OCI-M2 (cell line): ENCODE measurements at regions not wholly inside any gene's neighbourhood (a gene's known extent, or its start where the extent isn't known, plus 50 kb on each side); places are given as distances from the start of the nearest gene placed in this dataset.

Source experiments
- DNase-seq: peaks from one replicate; lab custom pipeline; 2025; ENCODE audit not compliant: unreplicated experiment; lab: John Stamatoyannopoulos, UW

DNA sequence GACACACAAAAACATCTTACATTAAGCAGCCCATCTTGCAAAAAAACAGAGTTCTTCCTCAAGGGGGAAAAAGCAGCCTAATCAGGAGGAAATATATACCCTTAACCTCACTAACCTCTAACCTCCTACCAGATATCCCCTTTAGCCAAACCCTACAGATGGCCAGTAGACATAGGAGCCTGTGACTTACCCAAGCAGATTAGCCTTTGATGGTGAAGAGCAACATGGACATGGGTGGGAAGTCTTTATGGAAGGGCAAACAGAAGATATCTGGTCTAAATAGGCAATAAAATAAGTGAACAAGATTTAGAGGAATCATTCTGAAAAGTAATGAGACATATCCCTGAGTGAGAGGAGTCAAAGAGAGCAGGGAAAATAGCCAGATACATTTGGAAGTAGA lies 119.4 kb upstream of the ARPP21 start:
- no peak for DNase-seq

DNA sequence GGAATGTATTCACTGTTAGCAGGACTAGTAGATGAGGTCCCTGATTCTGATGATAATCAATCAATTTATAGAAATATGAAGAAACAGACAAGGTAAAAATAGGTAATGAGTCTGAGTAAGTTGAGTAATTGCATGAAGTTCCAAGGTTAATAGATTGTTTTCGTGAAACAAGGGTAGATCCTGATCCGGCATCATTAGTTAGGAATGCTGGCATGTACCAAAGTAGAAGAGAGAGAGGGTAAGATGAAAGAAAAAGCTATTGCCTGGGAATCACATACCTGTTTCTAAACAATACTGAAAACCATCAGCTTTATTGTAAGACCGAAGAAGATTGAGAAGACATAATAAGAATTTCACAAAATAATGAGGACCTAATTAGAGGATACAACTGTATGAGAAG lies 118.1 kb upstream of the ARPP21 start:
- DNase-seq: no peak

DNA sequence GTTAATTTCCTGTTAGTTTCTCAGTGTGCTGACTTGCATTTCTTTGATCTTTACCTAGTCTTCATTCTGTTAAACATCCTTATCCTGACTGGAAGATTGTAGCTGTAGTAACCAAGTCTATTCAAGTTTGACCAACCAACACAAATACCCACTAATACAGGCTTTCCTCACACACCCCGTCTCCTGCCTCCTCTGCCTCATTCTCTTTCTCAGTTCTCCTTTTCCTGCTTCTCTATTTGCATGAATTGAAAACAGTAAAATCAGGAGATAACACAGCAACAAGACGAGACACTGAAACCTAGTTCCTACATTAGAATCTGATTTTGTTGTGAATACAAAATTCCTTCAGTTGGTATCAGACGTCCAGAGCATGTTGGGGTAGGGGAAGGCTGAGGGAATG lies 116.9 kb upstream of the ARPP21 start:
- no peak for DNase-seq

DNA sequence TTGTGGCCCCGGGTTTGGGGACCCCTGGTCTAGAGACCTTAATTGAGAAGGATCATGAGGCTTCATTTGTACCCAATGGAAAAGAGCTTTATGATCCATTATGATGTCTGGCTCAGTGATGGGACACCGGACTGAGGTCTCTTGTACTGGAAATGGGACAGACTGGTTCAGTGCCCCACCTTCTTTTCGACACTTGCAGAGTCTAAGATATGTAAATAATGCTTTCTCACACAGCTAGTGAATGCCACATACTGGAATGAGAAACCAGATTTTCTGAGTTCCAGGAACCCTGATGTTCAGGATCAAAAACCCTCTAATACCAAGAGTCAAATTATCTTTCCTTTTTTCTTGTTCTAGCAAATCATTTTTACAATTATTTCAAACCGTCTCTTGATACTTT lies 116.3 kb upstream of the ARPP21 start:
- DNase-seq: no peak

DNA sequence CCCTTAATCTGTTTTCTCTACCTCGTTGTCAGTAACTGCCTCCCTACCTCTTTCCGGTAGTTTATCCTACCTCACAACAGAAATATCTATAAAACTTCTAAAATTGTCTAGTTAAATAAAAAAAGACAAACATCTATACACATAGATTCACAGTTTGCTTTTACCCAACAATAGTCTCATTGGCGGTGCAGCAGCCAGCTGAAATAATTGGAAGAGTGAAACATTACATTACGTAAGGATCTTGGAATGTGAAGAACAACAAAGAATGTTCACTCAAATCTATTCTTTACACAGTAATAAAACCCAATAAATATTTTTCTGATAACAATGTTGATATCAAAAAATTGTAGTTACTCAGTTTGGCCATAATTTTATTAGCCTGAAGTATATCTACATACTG lies 115.5 kb upstream of the ARPP21 start:
- no peak for DNase-seq

DNA sequence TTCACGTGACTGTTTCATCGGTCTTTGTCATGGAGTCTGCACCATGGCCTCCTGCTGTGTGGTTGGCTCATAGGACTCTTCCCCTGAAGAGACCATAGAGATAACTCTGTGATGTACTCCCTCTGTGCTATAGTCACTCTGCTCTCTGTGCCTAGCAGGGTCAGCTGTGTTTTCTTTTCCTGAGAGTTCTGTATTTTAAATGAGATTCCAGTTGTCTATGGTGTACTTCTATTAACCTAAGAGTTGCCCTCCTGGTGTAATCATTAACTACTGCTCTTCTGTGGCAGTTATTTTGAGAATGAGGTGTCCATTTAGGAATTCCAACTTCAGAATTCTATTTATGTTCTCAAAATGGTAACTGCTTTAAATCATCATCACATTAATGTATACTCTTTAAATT lies 114.5 kb upstream of the ARPP21 start:
- no peak for DNase-seq

DNA sequence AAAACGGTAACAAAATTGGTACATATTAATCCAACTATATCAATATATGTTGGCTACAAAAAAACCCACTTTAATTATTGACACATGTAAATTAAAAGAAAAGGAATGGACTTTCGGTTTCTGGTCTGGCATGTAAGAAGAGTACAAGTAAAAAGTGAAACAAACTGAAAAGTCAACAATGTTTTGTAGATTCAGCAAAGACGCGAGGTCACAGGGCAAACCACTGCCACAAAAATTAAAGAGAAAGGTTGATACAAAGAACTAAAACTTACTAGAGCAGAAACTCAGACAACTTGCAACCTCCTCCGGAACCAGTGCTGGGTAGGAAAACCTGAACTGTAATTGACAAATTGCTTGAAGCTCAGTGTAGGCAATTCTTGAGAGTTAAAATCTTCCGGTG lies 110.6 kb upstream of the ARPP21 start:
- DNase-seq: no peak

DNA sequence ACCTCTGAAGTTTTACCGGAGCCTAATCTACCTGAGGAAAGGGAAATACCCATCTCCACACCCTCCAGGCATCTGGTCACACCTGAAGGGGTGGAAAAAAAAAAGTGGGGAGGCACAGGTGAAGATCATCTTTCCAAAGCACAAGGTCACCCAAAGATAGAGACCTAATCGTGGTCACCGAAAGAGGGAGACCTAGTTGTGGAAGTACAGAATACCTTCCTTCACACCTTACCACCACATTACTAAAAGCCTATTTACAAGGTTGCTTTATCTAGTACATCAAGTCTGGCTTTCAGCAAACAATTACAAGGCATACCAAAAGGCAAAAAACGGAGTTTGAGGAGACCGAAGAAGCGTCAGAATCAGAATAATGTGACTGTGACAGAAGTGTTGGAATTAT lies 110.0 kb upstream of the ARPP21 start:
- no peak for DNase-seq

DNA sequence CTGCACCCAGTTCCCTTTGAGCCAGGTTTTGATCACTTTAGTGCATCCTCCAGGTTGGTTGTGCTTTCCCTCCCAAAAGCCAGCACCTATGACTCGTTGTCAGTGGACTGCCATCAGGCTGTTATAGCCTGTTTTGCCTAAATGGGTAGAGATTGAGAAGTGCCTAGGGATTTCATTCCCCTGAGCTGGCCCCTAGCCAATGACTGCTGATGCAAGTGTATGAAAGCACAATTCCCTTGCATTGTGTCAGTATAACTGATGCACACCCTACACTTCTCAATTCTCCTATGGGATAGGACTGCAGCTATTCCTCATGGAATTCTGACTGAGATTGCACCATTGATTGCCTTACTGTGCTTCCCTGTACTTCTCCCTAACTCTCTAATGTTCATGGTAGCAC lies 102.1 kb upstream of the ARPP21 start:
- DNase-seq: no peak

DNA sequence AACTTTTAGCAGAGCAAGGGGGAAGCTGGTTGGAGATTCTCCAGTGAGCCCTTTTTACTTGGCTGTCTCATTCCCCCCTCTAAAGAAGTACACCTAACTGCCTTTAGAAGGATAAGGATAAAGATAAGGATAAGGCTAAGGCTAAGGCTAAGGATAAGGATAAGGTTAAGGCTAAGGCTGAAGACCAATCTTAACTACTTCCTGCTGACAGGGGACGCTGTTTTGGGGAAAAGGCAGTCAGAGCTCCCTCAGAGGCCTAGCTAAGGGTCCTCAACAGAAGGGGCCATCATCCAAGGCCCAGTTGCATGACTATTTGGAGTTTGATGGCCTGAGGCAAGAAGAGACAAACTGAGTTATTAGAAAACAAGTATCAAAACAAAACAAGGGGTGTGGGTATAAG lies 94.3 kb upstream of the ARPP21 start:
- DNase-seq: no peak

DNA sequence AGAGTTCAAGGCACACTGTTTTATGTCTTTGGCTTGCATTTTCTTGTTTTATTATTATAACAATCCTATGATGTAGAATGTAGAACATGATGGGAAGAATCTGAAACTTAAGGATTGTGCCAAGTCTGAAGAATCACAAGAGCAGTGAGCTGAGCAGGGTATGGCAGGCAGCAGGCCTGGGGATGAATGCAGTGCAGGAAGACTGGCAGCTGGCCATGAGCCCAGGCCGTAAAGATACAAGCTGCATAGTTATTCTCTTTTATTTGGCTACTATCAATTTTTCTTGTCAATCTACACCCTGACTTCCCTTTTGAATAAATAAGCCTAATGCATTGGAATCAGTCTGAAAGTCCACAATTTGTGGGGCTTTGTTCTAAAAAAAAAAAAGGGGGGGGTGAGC lies 89.6 kb upstream of the ARPP21 start:
- DNase-seq: no peak

DNA sequence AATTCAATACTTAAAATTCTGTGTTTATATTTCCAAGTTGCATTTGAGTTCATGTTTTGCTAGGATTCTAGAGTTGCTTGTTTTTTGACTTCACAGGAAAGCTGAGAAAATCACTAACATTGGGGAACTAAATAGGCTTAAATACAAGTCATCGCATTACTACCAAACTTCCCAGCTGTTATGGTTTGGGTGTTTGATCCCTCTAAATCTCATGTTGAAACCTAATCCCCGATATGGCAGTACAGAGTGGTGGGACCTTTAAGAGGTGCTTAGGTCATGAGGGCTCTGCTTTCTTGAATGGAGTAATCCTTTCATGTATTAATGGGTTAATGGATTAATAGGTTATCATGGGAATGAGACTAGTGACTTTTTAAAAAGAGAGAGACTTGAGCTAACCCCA lies 77.2 kb upstream of the ARPP21 start:
- no peak for DNase-seq

DNA sequence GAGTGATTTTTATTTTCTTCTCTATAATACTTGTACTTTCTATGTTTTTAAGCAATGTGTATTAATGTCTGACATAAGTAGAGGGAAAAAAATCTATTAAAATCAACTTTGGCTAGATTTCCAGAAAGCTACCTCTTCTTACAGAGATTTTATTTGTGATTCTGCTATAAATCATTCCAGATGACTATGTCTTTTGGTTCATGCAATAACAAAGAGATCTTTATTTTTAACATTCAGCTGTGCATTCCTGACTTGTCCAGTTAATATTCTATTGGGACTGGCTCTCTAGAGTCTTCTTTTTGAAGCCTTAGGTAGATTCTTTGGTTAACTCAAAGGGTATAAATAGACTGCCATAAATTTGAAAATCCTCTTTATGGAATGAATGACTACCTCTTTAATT lies 74.3 kb upstream of the ARPP21 start:
- DNase-seq: no peak
